ENCODE measurements at regions not wholly inside any gene's neighbourhood (a gene's known extent, or its start where the extent isn't known, plus 50 kb on each side); places are given as distances from the start of the nearest gene placed in this dataset.

- no peak for FAIRE-seq
These were observed 365.4 kb upstream of the TNRC6C start for GRCh38 chr17:77593081-77593480.

- FAIRE-seq, result no peak
These were observed 363.9 kb upstream of the TNRC6C start for GRCh38 chr17:77594416-77595209.

- no peak for FAIRE-seq
These were observed 361.7 kb upstream of the TNRC6C start for GRCh38 chr17:77596491-77597417.

GRCh38 chr17:77597418-77598240 is 360.9 kb upstream of the TNRC6C start:
- no peak for FAIRE-seq

GRCh38 chr17:77598241-77598620 is 360.3 kb upstream of the TNRC6C start:
- no peak for FAIRE-seq

GRCh38 chr17:77599699-77600098 is 358.8 kb upstream of the TNRC6C start:
- no peak for FAIRE-seq

- no peak for FAIRE-seq
These were observed 358.2 kb upstream of the TNRC6C start for GRCh38 chr17:77600346-77600745.

- no peak for FAIRE-seq
These were observed 357.2 kb upstream of the TNRC6C start for GRCh38 chr17:77601054-77601979.

- FAIRE-seq, result no peak
These were observed 356.3 kb upstream of the TNRC6C start for GRCh38 chr17:77602062-77602746.

- no peak for FAIRE-seq
These were observed 355.4 kb upstream of the TNRC6C start for GRCh38 chr17:77602883-77603640.

- no peak for FAIRE-seq
These were observed 354.1 kb upstream of the TNRC6C start for GRCh38 chr17:77604301-77604972.

- no peak for FAIRE-seq
These were observed 353.6 kb upstream of the TNRC6C start for GRCh38 chr17:77604973-77605313.

GRCh38 chr17:77606146-77606864 is 352.2 kb upstream of the TNRC6C start:
- no peak for FAIRE-seq

GRCh38 chr17:77606865-77607210 is 351.7 kb upstream of the TNRC6C start:
- no peak for FAIRE-seq

GRCh38 chr17:77607606-77608005 is 350.9 kb upstream of the TNRC6C start:
- FAIRE-seq, result no peak

GRCh38 chr17:77608431-77608830 is 350.1 kb upstream of the TNRC6C start:
- no peak for FAIRE-seq

- FAIRE-seq, result no peak
These were observed 348.7 kb upstream of the TNRC6C start for GRCh38 chr17:77609553-77610517.

GRCh38 chr17:77610518-77610893 is 348.0 kb upstream of the TNRC6C start:
- FAIRE-seq, result no peak

All from islet of Langerhans (tissue), 1 donor.